ENCODE measurements at regions not wholly inside any gene's neighbourhood (a gene's known extent, or its start where the extent isn't known, plus 50 kb on each side); places are given as distances from the start of the nearest gene placed in this dataset.

DNA sequence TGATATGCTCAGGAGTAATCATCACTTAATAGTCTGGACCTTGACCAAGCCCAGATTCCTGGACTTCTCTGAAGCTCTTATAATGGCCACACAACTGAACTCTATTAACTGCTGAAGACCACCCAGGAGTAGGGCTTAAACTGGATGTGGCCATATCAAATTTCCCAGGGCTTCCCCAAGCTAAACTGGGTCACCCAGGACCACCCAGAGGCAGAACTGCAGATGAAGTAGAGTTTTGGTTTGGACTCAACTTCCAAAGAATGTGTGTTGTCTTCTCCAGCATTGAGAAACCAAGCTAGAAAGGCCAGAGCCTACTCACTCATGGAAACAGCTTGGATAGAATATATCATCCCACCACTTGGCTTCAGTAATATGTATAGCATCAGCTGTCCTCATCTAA, 358.2 kb upstream of the MEOX2 start:
- no peak for DNase-seq

DNA sequence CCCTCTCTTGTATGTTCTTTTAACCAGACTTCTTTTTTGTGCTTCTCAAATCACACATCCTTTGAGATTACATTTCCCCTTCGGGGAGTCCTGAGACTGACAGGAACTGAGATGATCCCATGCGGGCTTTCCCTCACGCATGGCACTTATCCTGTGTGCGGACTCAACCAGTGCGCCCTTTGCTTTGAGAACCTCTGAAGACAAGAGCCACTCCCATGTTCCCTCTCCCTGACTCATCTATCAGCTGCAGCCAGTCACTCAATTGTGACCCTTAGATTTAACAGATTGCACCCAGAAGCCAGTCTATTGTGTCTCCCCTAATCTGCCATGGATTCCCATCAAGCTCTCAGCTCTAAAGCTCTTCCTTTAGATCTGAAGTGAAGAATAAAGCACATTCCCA, 353.9 kb upstream of the MEOX2 start:
- DNase-seq: no peak

DNA sequence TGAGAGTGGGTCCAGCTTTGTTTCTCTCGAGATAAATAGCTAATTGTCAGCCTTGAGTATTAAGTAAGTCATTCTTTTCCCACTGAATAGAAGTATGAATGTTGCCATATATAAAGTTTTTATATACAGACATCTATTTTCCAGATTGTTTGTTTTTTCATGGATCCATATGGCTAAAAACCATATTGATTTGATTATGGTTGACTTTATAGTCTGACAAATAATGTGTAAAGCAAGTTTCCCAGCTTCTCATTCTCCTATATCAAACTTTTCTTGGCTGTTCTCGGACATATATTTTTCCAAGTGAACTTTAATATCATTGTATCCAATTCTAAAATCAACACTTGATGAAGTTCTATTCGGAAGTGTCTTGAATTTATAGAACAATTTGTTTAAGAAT, 352.4 kb upstream of the MEOX2 start:
- DNase-seq: no peak

DNA sequence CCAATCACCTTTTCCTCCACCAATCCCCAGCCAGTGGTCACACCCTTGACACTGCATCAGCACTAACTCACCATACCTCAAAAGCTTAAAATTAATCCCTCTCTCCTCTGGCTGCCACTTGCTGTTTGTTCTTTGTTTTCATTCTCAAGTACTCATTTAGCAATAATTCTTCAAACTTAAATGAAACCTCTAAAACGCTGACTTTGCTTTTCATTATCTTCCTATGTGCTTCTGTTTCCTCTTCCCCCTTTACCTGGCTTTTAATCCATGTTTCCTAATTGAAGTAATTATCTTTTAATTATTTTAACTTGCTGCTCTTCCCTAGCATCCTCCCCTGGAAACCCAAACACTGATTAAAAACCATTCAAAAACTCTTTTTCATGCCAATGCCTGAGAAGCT, 348.9 kb upstream of the MEOX2 start:
- no peak for DNase-seq

DNA sequence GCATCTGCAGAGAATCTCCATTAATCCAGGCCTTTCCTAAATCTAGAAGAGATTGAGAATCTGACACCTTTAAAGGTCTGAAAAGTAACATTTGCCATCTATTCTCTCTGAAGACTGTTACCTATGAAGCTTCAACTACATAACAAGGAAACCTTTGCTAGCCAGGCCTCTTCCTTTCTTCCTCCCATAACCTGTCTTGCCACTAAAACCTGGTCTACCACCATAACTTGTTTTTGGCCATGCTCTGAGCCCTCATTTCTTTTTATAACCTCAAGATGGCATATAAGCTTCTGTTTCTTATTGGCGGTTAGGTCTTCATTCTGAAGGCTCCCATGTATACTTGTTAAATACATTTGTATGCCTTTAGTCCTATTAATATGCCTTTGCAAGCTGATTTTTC, 348.4 kb upstream of the MEOX2 start:
- no peak for DNase-seq

DNA sequence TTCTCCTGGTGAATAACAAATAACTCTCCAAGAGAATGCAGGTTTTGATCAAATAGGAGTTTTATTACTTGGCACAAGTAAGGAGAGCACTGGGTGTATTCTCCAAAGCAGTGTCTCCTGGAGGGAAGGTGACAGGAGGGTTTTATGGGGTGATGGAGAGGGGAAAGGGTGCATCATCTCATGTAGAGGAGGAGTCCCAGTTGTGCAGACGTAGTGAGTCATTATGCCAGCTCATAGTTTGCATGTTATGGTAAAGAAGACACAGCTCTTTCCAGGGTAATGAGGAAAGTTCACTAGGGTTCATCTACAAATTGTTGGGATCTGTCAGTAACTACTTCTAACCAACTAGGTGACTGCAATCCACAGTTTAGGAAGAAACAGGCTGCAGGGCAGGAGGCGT, 347.9 kb upstream of the MEOX2 start:
- no peak for DNase-seq

DNA sequence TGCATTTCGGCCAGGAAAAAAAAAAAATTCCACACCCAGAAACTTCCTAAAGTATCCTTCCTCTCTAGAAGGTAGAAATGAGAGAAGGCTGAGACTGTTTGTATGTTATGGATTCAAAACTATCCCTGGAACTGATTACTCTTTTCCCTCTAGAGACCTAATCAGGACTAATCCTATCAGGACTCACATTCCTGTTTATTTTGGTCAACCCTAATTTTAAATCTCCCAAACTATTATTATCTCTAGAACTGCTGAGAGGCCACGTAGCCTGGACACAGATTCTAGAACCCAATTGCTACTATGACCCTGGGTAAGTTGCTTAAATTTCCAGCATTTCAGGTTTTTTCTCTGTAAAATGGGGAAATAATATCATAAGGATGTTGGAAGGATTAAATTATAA, 346.8 kb upstream of the MEOX2 start:
- DNase-seq: no peak

DNA sequence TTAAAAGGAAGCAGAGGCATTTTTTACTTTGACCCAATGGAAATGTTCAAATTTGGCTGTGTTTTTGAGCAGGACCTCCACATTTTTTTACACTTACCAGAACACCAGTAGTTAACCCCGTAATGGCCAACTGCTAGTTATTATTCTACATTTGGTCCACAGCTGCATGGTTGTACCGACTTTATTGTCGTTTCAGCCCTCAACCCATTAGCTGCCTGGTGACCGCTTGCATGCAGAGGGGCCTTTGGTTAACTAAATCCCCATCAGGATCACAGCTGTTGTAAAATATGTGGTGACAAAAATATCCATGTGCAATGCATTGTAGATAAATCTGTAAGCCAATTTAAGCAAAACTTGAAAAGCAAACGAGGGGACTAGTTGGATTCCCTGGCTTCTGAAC, 342.2 kb upstream of the MEOX2 start:
- DNase-seq: no peak

DNA sequence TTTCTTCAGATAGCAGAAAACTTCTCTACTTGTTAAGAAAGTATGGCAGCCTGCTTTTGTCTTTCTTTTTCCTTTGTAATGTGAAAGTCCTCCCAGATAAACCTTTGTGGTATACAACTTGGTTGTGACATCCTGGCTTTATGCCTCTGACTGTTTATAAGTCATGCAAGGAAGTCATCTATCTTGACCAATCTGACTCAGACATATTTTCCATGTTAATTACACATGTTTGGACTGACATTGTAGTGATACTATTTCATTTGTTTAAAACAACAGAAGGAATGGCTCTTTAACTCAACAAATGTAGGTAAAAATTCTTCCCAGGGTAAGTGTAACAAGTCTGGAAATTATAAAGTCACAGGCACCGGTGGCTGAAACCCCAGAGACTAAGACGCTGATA, 341.6 kb upstream of the MEOX2 start:
- DNase-seq: no peak

DNA sequence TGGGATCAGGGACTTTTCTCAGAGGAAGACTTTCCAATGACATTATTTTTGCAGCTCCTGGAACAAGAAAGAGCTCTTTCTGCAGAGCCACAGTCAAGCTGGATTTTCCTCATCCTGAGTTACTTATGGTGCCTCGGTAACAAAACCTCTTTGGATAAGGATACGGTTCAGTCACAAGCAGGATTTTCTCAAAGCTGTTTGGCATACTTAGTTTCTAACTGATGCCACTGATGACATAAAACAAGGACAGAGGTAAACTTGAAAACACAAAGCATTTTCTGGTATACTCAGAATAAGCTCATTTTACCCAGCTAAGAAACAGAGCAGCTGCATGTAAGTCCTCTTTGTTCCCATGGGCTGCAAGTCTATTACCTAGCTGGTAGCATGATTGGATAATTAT, 340.9 kb upstream of the MEOX2 start:
- DNase-seq: no peak

DNA sequence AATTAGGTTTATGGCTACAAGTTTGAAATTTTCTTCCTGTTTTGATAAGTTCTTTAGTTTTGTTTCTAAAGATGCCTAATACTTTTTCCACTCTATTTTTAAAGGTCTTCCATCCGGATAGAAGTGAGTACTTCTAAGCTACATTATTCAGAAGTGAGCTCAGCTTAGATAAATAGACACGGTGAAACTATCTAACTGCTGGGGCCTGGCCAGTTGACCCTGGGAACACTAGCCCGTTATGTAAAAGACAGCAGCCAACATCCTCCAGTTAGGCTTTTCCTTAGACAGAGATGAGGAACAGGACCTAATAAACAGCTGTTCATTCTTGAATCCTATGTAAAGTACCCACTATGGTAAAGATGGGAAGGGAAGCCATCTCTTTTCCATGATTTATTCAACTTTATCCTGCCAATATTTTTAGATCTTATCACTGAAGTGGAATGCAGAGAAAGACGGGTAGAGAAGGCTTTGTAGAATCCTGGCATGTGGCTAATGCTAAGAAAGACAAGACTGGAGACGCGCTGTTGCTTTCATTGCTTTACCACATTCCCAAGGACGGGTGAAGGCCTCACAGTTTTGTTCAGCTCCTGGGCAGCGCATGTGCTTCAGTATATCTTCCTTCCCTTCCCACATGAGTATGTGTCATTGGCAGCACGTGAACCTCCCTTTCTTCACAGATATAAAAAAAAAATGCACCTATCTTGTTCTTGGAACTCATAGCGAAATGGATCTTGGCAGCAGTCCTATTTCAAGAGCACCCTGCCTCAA, 340.0 kb upstream of the MEOX2 start:
- no peak for DNase-seq

DNA sequence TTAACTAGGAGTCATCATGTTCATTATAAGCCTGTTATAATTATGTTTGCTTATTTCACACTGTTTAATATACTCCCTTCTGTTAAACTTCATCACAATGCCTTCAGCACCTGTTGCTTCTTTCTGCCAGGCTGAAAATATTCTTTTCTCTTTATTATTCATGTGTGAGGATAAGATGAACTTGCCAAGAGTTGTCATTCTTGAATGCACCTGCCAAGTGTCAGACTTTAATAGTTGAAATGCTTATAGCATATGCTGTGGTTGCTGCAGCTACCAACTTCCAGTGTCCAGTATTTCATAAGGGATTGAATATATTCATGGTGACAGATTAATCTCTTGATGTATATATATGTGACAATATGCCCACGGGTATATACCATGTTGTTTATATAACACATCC, 339.2 kb upstream of the MEOX2 start:
- DNase-seq: no peak

DNA sequence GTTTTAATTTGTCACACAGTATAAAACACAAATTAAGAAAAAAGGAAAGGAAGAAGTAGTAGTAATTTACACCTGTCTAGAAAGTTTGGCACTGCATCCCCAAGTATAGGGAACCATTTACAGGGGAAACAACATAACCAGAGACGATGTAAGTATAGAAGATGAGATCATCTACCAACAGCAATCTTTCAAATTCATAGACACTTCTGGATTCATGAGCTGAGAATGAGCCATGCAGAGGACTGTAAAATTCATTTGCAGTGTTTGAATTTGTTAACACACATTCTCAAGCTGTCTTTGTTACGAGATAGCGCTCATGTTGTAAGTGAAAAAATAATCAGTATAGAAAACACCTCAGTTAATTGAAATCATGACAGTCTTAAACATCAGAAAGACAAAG, 337.0 kb upstream of the MEOX2 start:
- no peak for DNase-seq

DNA sequence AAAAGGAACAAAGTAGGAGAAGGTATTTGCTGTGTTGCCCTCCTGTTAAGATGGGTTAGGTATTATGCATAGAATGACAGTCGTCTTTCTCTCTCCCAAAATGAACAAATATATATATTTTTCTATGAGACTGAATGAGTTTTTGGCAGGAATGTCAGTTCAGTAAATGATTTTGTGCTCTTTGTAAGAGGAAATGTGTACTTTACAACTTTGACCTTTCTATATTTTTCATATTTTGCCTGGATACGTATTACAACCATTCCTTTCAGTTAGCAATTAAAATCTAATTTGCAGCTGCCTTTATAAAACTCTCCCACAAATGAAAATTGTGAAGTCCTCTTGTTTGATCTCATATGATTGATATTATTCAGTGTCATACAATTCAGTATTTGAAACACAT, 336.6 kb upstream of the MEOX2 start:
- DNase-seq: no peak

DNA sequence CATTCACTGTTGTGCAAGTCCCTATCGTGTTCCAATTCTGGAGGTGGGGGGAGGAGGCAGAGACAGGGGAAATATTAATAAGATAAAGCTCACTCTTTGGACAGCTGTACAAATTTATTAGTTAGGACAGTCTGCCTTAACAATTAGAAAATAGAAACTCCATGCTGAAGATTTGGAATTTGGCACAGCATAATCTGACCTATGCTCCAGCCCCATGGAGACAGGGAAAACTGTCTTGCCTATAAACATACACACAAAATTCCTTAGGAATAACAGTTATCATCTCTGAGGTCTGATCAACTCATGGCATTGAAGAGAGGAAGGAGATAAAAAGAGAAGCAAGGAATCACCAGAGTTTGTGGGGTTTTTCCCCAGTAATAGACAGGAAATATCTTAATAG, 335.4 kb upstream of the MEOX2 start:
- DNase-seq: no peak

DNA sequence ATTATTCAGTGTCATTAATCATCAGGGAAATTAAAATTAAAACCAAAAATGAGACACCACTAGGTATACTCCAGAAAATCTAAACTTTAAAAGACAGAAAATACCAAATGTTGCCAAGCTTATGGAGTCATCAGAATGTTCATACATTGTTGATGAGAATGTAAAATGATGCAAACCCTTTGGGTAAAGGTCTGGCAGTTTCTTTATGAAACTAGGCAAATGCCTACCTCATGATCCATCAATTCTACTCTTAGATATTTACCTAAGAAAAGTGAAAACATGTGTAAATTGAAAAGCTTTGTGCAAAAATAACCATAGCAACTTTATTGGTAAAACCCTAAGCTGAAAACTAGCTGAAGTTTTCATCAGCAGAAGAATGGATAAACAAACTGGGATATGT, 329.5 kb upstream of the MEOX2 start:
- DNase-seq: no peak

DNA sequence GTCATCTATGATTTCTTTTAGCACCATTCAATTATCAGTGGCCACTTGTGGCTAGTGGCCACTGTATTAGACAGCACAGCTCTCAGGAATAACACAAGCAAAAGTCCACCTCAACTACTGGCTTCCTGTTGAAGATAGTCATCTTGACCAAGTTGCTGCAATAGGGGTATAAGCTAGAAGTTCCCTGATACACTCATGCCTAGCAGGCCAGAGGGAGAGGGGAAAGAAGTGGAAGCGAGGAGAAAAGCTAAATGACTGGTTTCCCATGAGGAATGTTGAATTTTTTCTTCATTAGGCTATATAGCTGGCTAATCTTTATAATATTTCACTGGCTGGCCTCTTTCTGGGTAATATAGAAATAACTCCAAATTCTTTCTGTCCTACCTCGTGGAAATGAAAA, 327.5 kb upstream of the MEOX2 start:
- no peak for DNase-seq

DNA sequence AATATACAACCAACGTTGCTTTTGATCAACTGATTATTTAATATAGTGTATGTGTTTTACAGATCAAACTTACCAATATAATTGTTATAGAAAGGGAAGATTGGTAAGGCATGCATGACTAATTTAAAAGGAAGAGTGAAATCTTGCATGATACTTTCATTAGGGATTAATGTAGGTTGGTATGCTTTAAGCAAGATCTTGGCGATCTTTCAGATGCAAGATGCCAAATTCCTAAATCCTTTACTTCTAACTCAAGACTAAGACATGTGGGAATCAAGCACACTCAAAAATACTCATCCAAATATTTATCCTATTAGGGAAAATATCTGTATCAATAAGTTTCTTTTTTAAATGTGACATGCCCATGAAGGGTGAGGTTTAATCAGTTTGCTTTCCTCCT, 321.4 kb upstream of the MEOX2 start:
- DNase-seq: no peak

DNA sequence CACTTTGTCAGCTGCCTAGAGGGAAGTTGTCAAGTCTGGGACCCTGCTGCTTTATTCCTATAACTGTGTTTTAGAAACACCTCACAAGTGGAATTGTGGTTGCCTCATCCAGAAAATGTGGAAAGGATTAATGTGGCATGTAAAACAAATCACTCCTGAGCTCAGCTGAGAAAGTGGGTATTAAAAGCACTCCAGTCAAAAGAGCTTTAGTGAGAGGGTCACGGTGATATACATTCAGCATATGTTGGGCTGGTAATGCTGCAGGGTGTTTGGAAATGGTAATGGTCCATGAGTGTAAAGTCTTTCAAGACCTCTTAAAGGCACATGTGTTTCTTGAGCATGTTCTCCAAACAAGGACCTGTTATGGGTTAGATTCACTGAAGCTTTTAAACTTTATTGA, 318.2 kb upstream of the MEOX2 start:
- DNase-seq: no peak

DNA sequence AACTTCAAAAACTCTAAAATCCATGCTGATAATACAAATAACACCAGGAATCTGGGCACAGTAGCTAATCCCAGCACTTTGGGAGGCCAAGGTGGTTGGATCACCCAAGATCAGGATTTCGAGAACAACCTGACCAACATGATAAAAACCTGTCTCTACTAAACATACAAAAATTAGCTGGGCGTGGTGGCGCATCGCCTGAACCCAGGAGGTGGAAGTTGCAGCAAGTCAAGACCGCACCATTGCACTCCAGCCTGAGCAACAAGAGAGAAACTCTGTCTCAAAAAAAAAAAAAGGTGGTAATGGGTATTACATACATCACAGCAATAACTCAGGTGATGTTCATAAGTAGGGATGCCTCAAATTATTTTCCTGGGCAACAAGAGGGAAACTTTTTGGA, 315.0 kb upstream of the MEOX2 start:
- DNase-seq: no peak

DNA sequence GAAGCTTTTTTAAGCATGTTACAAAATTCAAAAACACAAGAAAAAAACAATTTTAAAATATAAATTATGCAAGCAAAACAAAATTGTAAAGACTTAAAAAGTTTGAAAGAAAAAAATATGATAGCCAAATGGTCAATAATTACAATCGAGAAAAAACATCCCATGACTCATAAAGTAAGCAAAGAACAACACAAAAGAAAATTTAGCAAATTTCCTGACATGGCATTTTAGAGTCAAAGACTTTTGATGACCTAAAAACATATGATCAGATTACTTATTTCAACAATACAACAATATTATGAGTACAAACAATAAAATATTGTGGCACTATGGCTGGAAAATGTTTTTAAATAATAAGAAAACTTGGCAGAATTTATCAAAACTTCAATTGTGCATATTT, 312.1 kb upstream of the MEOX2 start:
- no peak for DNase-seq

DNA sequence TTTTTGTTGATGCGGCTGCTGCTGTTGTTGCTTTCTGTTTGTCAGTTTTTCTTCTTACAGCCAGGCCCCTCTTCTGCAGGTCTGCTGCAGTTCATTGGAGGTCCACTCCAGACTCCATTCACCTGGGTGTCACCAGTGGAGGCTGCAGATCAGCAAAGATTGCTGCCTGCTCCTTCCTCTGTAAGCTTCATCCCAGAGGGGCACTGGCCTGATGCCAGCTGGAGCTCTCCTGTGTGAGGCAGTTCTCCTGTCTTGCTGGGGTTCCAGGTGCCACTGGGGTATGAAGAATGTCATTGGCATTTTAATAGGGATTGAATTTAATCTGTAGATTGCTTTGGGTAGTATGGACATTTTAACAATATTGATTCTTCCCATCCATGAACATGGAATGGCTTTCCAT, 308.5 kb upstream of the MEOX2 start:
- no peak for DNase-seq

DNA sequence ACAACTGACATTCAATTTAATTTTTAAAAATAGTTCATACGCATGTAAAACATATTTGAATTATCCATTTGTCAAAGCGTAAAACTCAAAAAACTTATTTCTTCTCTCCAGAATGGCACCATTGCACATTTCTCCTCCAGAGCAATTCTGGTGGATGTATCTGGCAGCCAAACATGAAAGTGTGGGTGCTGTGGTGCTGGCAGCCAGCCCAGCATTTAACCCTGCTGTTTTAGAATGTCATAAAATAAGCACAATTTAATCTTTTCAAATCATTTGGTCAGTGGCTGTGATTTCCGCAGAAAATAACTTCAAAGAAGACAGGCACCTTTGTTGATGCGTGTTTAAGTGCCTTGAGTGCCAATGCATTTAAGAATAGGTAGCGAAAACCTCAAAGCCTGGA, 302.7 kb upstream of the MEOX2 start:
- DNase-seq: no peak

DNA sequence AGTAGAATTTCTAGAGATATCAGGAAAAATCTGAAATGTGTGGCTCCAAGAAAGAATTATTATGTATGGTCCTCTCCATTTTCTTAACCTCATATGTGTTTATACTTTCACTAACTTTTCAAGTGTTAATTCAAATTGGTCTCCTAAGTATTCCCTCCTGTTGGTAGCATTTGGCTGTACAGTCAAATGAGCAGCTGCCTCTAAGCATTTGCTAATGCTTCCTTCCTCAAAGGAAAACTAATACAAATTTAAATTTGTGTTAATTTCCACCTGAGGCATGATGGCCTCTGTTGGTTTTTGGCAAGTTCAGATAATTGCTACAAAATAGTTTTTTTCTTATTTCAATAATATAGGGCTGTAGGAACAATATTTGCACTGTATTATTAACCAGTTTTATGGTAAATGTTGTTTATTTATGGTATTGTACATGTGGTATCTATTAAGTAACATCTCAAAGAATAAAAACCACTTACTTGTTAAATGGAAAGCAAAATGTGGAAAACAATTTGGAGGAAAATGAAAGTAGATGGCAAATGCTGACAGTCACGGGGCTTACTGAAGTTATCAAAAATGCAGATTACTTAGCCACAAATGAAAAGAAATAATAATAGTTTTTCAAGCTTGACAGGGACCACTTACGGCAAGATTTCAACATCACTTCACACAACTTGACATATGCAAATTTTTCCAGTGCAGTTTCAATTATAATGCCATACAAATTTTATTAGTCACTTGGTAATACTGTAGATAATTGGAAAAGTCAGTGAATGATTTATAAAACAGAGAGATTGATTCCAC, 299.3 kb upstream of the MEOX2 start:
- DNase-seq: no peak

DNA sequence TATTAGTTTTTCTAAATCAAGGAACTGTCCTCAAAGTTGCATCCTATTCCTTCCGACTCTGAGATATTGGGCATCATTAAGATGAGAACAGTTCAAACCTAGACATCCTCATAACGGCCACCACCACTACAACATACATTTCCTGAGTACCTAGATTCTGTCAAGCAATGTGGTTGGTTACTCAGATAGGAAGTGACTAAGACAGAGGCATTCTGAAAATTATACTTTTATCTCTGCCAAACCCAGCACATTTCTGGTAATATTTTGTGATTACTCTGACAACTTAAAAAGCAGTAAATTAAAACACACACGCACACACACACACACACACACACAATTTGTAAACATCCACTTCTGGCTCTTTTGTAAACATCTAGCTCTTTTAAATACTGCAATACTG, 291.2 kb upstream of the MEOX2 start:
- DNase-seq: no peak
